GM10847 (cell line): ENCODE measurements at regions not wholly inside any gene's neighbourhood (a gene's known extent, or its start where the extent isn't known, plus 50 kb on each side); places are given as distances from the start of the nearest gene placed in this dataset.

ENCODE experiments used
- POLR2A ChIP-seq: IDR thresholded peaks from 2 replicates; pipeline ENCODE4 v1.6.1; 2011; ENCODE audit not compliant: insufficient read length; ENCODE audit errors: extremely low read depth

DNA sequence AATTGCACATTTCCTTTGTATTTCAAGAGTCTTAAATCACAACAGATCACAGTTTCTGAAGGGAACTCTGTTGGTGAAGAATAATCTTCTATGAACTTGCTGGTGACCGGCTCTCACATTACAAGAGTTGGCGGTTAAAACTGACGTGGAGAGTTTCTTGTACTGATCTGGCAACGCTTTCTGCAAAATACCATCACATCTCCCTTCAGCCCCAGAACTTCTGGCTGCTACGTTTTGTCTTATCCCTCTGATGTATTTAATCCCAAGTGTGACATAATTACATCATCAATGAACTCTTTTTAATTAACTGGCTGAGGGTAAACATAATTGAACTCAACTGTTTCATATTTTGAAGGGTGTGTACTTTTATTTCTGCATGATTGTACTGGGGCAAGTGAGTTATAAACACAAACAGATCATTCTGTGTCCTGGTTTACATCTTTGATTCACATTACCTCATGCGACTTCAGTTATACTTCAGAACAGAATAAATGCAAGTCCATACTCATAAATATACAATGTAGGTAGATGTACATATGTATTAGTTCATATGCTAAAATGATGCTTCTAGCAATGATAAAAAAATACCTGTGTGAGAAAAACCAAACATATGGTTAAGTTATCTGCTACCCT, 105.1 kb upstream of the NPVF start:
- TF ChIP-seq POLR2A: no peak

DNA sequence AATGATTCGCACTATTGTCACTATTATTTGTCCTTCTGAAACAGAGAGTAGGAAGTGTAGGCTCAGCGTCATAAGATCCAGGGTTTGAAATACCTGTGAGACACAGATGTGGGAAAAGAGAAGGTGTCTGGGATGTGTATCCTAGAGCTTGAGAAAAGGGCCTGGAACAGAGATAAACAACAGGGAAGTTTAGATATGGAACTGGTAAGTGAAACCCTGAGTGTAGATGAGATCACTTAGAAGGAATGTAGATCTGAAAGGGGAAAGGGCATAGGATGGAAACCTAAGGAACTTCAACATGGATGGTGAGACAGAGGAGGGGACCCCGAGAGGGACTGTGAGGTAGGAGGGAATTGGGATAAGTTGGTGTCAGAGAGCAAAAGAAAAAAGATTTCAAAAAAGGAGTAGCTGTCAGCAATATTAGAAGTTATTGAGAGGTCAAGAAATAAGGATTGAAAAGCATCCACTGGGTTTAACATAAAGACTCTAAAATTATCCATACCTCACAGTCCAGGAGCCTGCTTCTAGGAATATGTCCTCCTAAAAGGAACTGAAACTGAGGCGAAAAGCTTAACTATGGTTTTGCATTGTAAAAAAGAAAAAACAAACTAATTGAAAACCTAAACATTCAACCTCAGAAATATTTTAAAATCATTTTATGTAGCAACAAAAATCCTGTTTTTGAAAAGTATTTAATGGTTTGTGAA, 119.2 kb upstream of the NPVF start:
- TF ChIP-seq POLR2A: no peak

DNA sequence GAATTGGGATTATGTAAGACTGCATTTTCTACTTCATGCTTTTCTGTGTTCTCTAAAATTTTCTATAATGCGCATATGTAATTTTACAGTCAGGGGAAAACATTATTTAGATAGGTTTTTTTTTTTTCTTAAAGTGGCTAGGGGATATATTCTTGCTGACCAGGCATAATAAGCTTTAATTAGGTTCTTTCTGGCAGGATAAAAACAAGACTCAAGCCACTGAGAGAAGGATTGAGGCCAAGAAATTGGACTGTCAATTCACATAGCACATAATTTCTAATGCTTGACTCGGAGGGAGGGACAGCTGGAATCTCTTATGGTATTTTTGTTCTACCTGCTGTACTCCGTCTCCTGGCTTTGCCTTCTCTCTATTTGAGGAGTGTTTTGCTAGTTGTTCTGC, 119.8 kb upstream of the NPVF start:
- no peak for TF ChIP-seq POLR2A

DNA sequence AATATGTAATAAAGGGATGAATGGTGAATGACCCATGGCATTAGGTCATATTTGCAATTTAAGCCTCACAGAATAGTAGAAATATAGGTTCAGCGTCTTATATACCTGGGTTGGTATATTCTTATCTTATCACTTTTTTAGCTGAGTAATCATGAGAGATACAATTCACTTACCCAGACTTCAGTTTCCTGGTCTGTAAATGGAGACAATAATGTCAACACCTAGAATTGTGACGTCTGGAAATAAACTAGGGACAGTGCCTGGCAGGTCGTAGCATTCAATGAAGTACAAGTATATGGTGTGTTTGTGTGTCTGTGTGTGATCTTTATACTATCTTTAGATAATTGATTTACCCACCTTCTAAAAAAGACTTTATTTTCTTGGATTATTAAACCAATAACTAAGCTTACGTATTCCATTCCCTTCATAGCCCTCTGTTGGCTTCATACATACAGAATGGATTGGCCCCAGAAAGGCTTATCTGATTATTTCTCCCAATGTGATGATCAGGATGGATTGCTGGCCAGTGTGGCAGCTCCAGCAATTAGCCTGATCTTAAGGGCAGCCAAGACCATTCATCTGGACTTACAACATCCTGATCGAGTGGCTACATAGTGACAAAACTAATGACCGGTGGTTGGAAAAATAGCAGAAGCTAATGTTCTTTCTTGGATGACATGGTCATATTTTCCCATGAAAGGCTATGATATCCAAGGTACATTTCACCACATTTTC, 121.2 kb upstream of the NPVF start:
- TF ChIP-seq POLR2A: no peak

DNA sequence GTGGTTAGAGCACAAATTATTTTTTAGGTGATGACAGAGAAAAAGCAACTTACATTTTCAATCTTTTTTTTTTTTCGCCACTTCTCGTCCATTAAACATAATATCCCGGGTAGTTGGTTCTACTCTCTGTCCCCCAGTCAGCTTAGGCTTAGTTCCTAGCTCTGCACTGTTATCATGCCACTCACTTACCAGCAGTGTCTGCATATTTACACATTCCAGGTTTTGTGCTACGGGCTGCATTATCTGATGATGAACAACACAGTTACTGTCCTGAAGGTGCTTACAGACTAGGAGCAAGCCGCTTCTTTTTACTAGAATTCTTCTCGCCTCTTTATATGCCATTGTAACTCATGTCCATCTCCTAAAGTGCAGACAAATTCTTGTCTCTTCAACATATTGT, 121.8 kb upstream of the NPVF start:
- no peak for TF ChIP-seq POLR2A

DNA sequence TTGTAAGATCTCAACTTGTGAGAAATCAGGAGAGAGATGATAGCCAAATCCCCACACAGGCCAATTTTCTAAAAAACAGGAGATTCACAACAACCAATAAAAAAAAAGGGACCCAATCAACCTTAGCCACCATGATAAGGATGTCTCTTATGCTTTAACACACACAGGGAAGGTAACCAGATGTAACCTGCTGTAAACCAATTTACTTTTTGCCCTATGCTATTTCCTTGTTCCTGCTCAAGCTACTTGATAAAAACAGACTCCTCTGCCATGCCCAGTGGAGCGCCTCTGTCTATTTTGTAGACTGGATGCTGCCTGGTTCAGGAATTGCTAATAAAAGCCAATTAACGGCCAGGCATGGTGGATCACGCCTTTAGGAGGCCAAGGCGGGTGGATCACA, 123.5 kb upstream of the NPVF start:
- no peak for TF ChIP-seq POLR2A

DNA sequence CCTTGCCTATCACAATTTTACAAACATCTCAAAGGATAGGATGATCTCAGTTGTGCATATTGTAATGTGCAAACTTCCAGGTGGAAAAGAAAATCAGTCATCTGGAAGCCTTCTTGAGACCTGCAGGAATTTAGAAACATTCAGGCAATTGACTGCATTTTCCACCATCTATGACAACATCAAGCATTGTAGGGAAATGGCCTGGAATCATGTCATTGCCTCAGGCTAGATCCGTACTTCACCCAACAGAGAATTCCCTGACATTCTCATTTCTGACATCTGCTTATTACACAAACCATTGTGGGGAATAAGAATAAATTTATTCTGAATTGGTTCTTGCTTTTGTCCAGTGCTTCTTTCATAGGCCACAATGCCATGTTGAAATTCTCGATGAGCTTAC, 124.9 kb upstream of the NPVF start:
- no peak for TF ChIP-seq POLR2A

DNA sequence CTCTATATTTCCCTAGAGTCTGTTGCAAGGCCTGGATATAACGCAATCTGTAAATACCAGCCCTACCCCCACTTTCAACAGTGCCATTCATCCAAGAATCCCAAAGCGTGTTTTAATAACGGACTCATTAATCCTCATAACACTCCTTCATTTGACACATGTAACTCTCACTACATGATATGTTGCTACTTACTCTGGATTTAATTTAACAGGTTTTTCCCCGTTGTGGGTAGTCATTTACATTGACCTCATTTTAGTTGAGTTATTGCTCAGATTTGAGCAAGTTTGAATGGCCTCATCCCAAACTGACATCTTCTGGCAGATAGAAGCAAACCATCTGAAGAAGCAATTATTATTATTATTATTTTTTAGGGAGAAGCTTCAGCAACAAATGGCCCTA, 125.4 kb upstream of the NPVF start:
- TF ChIP-seq POLR2A: no peak

DNA sequence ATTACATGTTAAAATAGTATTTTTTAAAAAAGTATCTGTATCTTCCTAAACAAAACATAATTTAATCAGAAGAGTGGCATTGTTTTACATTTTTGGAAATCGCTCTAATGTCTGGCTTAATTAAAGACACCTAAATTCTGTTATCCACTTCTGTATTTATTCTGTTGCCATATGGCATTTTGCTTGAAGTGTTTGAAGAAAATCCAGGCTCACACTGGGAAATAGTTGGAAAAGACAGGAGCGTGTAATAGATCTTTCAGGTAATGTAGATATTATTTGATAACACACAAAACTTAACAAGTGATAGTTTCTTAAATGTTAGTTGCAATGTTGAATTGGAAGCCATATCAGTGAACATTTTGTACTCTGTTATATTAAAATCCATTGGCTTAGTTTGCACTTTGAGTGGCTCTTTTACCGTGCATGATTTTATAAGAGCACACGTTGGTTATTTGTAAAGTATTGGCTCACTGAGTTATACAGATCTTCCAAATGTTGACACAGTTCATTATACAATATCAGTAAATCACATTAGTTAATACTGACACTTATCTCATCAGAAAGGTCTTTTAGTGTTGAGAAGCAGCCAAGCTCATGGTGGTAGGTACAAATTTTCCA, 128.4 kb upstream of the NPVF start:
- no peak for TF ChIP-seq POLR2A

DNA sequence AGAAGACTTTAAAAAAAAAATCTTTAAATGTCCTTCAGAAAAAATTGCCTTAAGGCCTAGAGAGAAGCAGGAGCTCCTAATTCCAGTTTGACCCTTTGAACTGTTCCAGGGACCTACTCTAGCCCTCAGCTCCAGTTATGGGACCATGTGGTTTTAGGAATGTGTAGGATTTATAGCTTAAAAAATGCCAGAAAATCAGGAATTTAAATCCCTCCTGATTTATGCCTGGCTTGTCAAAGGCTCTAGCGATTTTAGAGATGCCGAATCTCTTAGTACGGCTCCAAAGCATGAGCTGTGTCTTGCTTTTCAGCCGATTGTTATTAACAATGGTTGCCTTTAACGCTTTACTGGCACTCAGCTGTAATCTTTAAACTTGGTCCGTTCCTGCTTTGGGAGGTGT, 130.6 kb upstream of the NPVF start:
- no peak for TF ChIP-seq POLR2A

DNA sequence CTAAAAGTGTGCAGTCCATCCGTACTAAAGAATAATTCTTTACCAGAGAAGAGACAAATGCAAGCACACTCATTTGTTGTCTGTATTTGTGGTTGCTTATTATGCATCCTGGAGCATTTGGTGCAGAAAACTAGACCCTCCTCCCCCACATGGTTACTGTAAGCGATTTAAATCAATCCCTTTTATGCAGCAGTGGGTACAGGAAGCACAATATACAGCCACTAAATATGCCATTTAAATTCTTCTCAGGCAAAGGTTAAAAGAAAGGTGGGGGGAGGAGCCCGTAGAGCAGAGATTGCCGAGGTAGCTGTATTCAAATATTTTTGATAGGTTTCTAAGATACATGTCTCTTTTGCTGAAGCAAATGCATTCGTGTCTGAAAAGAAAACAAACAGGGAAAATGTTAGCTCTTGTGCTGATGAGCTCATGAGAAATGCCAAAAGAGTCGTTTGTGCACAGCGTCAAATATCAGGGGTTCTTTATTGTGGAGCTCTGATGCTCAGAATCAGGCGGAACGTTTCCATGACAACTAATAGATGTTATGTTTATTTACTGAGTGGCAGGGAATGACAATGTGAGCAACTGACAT, 131.3 kb upstream of the NPVF start:
- no peak for TF ChIP-seq POLR2A

DNA sequence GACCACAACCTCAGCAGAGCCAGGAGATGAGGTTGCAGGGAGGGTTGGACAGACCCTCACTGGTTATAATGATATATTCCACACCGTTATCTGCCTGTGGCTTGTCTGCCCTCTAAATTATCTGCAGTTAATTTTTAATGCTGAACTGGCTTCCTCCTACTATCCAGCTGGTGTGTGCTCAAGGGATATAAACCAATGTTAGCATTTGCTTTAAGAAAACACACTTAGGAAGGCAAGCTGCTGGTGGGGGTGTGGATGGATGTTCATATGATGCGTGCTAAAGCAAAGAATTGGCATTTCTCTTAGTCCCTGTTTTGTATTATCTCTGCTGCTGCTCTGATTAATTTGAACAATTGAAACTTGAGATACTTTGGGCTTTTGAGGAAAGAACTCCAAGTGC, 132.2 kb upstream of the NPVF start:
- TF ChIP-seq POLR2A: no peak

DNA sequence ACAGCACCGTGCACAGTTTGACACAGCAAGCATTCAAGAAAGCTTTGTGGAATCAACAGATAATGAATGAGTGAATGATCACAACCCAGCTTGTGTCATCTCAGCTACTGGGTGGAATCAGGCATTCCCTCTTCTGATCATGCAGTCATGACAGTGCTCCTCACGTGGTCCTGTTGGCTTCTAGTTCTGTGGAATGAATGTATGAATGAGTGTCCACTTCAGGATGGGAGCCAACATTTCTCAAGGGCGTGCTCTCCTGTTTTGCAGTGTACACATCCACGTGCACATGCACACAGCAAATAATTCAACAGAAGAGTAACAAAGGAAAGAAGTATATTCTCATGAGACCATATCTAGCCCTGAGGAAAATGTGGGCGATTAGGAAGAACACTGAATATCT, 133.1 kb upstream of the NPVF start:
- no peak for TF ChIP-seq POLR2A

DNA sequence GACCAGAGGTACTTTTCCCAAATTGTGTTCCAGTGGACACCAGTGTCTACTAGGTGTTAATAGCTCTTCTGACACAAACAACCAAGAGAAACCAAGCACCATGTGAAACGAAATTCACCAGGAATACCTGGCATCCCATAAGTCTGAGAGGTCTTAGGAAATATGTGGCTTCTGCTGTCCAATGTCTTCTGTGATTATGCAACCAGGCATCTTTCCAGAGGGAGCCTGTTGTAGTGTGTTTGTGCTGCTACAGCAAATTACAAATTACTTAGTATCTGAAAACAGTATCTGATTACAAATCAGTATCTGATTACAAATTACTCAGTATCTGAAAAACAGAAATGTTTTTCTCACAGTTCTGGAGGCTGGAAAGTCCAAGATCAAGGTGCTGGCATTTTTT, 133.6 kb upstream of the NPVF start:
- TF ChIP-seq POLR2A: no peak

DNA sequence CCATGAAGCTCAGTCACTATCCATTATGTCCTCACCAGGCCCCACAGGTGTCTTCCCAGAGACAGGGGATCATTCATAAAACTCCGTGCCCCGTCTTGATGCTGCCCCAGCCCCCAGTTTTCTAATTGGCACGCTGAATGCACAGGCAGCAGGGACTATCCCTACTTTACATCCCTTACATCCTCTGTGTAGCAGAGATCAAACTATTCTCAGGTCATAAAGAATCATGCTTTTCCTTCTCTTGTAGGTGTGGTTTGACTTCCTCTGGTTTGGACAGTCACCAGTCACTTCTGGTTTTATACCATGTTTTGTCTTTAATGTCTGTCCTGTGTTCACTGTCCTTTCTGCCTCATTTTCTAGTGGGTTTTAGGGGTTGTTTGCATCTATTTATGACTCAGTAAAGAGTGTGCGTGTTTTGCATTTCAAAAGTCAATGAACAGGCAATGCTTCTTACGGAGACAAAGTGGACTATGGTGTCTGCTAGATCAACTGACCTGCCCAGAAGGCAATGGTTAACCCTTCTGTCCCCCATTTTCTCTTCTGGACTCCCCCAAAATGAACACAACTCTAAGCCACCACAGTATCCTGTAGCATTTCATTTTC, 140.4 kb upstream of the NPVF start:
- TF ChIP-seq POLR2A: no peak
